ENCODE measurements at regions not wholly inside any gene's neighbourhood (a gene's known extent, or its start where the extent isn't known, plus 50 kb on each side); places are given as distances from the start of the nearest gene placed in this dataset.
"Not testable (repeated sequence)": the region's sequence is repeated elsewhere in the genome, so short reads cannot be mapped to it uniquely, and the experiment has no call there.

DNA sequence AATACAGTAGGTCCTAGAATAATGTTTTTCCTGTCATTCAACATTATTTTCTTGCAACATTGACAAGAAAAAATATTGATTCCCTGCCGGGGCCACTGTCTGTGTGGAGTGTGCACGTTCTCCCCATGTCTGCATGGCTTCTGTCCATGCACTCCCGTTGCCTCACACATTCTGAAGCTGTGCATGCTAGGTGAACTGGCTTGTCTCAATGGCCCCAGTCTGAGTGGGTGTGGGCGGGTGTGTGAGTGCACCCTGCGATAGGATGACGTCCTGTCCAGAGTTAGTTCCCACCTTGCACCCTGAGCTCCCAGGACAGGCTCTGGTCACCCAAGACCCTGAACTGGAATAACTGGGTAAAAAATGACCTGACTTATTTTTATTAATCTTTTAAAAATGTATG lies 186.1 kb downstream of the CAND1 start:
- no peak for DNase-seq (ENCODE audit: low spot score)

DNA sequence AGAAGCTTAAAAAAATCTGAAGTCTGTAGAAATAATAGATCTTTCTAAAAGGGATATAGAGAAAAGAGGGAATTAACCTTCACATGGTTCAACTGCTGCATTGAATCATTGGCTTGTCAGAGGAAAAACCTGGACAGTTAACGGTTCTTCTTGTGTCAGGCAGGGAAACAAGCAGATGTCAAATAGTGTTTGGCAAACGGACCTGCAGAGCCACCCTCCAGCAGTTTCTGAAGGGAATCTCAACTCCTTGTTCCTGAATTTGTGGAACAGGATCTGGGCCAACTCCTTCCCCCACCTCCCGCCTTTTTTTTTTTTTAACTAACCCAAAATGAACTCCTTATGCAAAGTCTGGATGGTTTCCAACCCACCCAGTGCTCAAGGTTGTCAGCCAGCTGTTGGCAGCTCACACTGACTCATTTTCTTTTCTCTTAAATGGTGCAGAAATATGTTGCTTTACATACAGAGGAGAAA lies 187.3 kb downstream of the CAND1 start:
- no peak for DNase-seq (ENCODE audit: low spot score)

GRCh38 chr12:67457136-67457535 lies 188.0 kb downstream of the CAND1 start:
- no peak for DNase-seq (ENCODE audit: low spot score)

DNA sequence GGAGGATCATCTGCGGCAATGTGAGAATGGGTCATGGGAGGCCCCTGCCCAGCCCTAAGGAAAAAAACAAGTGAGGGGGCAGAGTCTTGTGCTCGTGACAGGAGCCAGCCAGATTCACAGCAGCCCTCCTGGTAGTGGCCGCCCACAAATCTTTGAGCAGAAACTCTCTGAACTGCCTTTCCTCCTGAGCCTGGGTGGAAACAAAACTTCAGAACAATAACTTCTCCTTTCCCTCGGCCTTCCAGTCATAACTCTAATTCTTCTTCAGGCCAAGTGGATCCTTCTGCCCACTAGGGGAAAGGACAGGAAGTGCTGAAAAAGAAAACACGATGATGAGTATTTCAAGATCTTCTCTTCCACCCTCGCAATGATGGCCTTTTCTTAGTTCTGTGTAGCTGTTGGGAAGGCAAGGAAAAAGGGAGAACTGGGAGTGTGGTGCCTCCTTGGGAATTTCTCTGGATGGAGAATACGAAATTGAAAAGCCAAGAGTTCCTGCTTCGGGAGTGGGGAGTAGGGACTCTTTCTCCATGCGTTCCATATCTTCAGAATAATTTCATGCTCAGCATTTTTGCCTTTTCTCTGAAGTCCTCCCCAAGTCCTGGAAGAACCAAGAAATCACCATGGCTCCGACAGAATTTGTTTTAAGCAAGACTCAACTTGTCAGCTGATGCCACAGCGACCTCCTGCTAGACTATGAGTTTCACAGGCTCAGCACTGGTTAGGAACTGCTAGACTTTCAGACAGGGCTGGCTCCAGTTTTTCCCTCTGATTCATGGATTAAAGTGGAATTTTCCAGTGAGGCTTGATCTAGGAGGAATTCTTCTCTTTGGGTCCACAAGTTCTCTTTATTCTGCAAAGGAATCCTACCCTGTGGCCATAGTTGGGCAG lies 188.9 kb downstream of the CAND1 start:
- no peak for DNase-seq (ENCODE audit: low spot score)

DNA sequence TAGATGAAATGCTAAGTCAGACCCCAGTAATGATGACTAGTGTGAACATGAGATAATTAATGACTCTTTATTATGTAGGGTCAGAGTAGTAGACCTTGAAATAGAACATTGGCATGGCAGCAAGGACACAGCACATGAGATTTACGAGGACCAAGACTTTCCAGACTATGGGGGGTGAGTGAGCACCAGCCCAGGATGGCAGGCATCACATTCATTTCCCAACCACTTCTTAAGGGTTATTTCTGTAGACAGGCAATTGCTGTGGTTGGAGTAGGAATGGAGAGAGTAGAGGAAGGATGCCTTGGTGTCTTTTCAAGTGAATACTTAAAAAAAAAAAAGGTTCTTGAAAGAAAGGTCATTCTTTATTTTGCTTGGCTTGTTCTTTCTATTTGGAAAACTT lies 189.4 kb upstream of the DYRK2 start:
- DNase-seq (ENCODE audit: low spot score), result no peak

- DNase-seq (ENCODE audit: low spot score), result no peak
Measured at GRCh38 chr12:67459578-67459977, 189.0 kb upstream of the DYRK2 start.

GRCh38 chr12:67460388-67460787 lies 188.2 kb upstream of the DYRK2 start:
- DNase-seq (ENCODE audit: low spot score), result no peak

DNA sequence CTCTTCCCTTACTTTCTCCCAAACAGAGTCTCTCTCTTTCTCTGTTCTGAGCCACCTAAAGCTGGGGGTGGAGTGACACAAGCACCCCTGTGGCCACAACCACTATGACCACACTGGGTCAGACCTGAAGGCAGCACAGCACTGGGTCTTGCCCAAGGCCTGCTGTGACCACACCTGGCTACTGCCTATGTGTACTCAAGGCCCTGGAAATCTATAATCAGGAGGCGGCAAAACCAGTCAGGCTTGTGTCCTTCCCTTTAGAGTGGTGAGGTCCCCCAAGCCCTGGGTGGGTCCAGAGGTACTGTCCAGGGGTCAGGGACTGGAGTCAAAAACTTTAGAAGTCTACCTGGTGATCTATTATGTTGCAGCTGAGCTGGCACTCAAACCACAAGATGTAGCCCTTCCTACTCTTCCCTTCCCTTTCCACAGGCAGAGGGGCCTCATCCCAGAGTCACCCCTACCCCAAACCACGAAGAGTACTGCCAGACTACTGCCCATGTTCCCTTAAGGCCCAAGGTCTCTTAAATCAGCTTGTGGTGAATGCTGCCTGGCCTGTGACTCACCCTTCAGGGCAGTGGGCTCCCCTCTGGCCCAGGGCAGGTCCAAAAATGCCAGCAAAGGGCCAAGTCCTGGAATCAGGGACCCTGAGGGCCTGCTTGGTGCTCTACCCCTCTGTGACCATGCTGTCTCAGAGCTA lies 179.8 kb upstream of the DYRK2 start:
- DNase-seq (ENCODE audit: low spot score), result no peak

GRCh38 chr12:67469666-67470065 lies 178.9 kb upstream of the DYRK2 start:
- no peak for DNase-seq (ENCODE audit: low spot score)

GRCh38 chr12:67471810-67472209 lies 176.7 kb upstream of the DYRK2 start:
- no peak for DNase-seq (ENCODE audit: low spot score)

DNA sequence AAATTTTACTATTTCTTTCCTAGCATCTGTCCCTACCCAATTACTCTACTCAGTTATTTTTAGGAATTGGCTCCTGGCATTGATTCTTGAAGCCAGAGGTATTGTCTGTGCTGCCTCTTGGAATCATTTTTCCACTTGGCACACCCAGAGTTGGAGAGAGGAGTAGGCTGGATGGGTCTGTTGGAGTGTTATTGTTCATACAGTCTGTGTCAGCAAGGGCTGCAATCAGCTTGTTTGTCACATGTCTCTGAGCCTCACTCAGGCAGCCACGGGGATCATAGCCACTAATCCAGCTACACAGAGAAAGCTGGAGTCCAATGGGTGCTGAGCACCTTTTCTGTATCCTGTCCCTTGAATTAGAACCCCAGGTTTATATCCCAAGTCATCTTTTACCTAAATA lies 176.0 kb upstream of the DYRK2 start:
- DNase-seq (ENCODE audit: low spot score), result no peak

DNA sequence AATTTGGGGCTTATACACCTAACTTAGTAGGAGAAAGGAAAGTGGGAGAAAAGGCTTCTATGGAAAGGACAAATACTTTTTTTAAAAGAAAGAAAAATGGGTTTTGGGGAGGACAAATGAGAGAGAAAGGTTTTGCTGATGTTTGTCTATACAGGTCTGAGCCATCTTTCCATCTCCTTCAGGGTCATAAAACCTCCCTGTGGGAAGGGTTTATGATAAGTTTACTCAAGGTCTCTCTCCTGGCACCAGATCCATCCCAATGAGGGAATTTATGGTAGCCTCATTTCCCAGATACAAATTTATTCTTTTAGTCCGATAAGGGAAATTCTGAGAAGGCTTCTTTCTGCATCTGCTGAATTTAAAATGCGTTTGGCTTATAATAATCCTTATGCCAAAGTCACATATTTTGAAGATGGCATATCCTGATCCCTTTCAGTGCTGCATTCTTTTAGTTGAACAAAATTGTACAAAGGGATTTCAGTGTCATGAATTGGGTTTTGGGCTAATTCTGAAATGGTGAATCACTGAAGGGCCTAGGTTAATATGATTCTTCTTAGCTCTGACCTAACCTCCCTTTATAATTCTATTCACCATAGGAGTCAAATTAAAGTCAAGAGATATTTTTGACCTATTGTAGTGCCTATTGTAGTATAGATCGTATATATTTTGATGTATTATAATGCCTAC lies 173.5 kb upstream of the DYRK2 start:
- no peak for DNase-seq (ENCODE audit: low spot score)

GRCh38 chr12:67475725-67476124 lies 172.8 kb upstream of the DYRK2 start:
- no peak for DNase-seq (ENCODE audit: low spot score)

DNA sequence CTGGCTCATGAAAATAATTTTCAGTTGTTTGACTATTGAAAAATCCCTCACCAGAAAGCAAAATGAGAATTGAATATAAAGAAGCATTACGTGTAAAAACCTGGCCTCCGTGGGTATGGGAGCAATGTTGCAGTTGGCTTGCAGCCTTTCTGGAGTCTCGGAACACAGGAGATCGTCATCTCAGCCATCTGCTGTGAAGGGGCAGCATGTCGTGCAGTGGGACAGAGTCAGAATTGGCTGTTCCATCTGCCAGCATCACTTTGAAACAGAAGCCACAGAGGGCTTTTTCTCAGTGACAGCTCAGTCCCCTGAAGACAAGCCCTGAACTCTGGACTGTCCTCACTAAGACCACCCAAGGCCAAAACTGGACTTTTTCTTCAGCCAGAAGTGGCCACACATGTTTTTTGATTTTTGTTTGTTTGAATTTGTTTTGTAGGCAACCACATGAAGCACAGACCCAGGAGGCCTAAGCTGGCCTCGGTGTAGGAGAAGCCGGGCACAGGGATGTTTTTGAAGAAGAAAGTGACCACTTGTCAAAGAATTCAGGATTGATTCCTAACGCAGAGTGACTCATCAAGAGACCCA lies 170.8 kb upstream of the DYRK2 start:
- DNase-seq (ENCODE audit: low spot score), result no peak

DNA sequence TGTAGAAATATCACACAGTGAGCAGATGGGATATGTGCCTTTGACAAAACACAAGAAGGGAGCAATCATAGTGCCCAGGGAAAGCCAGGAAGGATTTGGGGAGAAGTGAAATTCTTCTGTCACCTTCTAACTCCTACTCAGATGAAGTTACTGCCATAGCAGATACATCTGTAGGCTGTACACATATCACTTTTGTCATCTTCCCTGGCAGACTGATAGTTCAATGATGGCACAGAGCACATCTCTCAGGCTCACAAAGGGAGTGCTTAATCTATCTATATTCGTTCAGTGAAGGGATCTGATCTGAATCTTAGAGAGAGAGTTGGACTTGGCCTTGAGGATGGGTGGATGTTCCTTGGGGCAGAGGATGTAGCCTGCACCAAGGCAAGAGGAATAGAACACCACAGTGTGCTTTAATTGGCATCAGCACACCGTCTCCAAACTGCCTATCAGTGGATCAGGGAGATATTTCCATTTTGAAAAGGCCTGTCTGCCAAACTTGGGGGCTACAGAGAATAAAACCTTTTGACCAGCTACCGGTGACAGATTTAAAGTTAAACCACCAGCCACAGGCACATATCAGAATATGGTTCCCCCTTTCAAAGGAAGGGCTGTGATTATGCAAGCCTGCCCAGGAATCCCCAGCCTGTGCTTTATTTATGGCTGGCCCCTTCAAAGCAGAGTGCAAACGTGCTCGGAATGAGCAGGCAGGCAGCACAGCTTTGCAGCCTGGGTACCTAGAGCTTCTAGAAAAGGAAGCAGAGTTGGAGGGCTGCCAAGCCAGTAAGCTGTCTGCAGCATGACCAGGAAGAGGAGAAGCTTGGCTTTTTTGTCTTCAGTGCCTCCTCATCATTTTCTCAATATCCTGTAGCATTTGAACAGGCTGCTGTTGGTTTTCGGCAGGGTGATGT lies 165.5 kb upstream of the DYRK2 start:
- DNase-seq (ENCODE audit: low spot score), result no peak

DNA sequence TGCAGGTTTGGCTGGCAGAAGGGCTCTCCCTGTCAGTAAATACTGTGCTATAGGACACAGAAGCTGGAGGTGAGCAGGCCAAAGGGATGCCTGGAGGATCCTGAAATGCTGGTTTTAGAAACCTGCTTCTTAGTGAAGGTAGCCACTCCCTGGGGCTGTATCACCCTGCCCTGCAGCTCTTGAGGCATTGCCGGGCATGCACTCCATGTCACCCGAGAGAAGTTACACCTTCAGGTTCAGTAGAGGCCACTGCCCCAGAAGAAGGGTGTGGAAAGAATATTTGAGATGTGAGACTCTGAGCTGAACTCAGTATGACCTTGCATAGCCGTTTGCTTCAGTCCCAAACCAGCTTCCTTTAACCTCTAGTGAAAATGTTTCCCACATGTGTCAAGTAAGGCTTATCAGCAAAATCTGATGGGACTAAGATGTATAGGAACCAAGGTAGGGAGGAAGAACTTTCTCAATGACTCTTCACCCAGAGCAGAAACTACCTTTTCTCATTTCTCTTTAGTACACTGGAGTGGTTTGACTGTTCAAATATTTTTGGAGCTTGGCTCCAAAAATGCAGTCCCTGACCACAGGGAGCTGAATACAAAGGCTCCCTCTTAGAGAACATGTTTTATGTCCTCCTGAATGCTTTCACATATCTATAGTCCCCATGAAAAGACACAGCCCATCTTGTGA lies 164.5 kb upstream of the DYRK2 start:
- no peak for DNase-seq (ENCODE audit: low spot score)

GRCh38 chr12:67484791-67485480 lies 163.6 kb upstream of the DYRK2 start:
- DNase-seq (ENCODE audit: low spot score), result no peak

GRCh38 chr12:67486671-67487070 lies 161.9 kb upstream of the DYRK2 start:
- DNase-seq (ENCODE audit: low spot score), result no peak

GRCh38 chr12:67488349-67488748 lies 160.2 kb upstream of the DYRK2 start:
- not testable (repeated sequence) for DNase-seq (ENCODE audit: low spot score)

GRCh38 chr12:67489007-67489406 lies 159.5 kb upstream of the DYRK2 start:
- DNase-seq (ENCODE audit: low spot score), result no peak
